GM21447 (cell line): ENCODE measurements at regions not wholly inside any gene's neighbourhood (a gene's known extent, or its start where the extent isn't known, plus 50 kb on each side); places are given as distances from the start of the nearest gene placed in this dataset.

Source experiments
- ATAC-seq: cut with Tn5 transposase; IDR thresholded peaks from one replicate; pipeline ENCODE4 v1.9.1; 2021; ENCODE audit not compliant: unreplicated experiment

GRCh38 chr17:12365805-12366204, 299.9 kb upstream of the MYOCD start:
- ATAC-seq, result no peak

- no peak for ATAC-seq
These were observed 296.6 kb upstream of the MYOCD start for GRCh38 chr17:12369065-12369464.

DNA sequence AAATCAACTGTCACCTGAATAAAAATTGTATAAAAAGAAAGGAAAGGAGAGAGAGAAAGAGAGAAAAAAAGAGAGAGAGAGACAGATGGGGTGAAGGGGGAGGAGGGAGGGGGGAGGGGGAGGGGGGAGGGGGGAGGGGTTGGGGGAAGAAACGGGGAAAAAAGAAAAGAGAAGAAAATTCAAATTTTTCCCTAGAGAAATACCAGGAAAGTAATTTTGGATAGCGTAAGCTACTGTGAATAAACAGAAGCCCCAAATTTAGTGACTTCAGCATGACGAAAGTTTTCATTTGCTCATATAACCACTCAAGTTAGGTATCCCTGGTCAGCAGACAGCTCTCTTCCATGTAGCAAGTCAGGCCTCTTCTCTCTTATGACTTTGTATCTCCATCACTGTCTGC, 289.4 kb upstream of the MYOCD start:
- no peak for ATAC-seq

DNA sequence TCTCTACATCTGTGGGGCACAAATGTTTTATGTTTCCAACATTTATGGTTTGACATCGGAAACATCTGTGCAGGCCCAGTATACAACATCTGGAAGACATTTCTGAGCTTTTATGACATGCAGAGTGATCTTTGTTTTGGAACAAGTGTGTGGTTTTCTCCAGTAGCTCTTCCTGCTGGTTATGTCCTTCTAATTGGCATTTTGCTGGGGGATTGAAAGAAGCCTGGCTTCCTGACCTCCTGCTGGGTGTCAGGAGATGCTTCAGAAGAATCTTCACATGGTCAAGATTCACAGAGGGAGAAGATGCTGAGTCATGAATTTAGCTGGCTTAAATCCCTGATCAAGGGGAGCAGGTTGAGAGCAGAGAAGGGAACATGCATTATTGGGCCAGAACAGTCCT, 279.5 kb upstream of the MYOCD start:
- no peak for ATAC-seq

DNA sequence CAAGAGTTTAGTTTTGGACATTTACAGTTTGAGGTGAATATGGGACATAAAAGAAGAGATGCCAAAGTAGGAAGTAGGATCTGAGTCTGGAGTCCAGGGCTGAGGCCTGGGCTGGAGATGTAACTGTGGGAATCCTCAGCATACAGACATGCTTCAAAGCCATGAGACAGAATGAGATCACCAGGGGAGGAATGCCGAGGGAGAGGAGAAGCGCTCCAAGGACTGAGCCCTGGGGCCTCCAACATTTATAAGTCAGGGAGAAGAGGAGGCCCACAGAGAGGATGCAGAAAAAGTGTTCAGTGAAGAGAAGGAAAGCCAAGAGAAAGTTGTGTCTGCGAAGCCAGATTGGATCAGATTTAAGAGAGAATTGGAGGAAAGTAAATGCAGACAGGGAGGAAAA, 277.5 kb upstream of the MYOCD start:
- ATAC-seq, result no peak

GRCh38 chr17:12389421-12389820, 276.3 kb upstream of the MYOCD start:
- ATAC-seq, result no peak

GRCh38 chr17:12390631-12391030, 275.1 kb upstream of the MYOCD start:
- no peak for ATAC-seq

- ATAC-seq, result no peak
These were observed 274.2 kb upstream of the MYOCD start for GRCh38 chr17:12391468-12391867.

GRCh38 chr17:12395733-12396354, 269.8 kb upstream of the MYOCD start:
- ATAC-seq, result no peak

DNA sequence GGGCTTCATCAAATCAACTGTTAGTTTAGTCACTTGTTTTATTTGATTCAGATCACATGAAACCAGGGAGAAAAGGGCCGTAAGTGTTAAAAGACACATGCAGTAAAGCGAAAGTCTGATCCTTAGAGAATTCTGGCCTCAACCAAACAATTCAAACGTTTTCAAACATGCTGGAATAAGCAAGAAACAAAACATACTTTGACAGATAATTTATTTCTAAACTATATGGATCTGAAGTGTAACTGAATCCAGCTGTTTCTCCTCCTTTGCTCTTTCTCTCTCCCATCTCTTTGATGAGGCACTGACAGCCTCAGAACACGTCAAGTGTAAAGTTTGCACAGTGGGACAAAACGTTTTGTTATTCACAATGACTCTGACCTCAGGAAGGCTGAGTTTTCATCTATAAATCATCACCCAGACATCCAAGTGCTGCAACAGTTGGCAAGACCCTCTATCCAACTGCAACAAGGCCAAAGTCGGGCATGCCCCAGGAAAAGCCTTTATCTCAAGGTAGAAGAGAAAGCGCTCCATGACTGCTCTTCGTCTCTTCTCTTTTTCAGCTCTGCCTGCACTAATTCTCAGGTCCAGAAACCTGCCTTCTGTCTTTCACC, 267.1 kb upstream of the MYOCD start:
- ATAC-seq, result no peak

- no peak for ATAC-seq
These were observed 262.6 kb upstream of the MYOCD start for GRCh38 chr17:12402963-12403622.

DNA sequence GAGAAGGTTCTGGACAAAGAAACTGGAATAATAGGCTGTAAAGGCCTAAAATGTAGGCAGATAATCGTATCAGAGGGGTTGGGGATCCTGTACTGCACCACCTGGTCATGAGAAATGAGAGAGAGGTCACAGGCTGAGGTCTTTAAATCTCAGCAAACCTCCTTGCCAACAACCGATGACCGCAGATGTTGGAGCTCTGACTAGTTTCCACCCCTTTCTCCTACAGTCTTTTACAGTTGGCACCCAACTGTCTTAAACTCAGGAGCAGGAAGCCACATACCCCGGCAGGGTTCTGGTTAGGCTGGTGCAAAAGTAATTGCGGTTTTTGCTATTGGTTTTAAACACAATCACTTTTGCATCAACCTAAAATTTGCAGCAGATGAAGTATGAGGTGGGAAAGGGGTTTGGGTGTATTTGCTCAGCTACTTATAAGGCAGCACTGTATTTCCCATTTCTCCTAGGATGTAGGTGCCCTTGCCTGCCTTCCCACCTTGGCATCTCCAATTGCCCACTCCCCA, 261.8 kb upstream of the MYOCD start:
- no peak for ATAC-seq

- ATAC-seq, result no peak
These were observed 259.0 kb upstream of the MYOCD start for GRCh38 chr17:12406623-12407215.

GRCh38 chr17:12407495-12408252, 258.0 kb upstream of the MYOCD start:
- ATAC-seq, result no peak

DNA sequence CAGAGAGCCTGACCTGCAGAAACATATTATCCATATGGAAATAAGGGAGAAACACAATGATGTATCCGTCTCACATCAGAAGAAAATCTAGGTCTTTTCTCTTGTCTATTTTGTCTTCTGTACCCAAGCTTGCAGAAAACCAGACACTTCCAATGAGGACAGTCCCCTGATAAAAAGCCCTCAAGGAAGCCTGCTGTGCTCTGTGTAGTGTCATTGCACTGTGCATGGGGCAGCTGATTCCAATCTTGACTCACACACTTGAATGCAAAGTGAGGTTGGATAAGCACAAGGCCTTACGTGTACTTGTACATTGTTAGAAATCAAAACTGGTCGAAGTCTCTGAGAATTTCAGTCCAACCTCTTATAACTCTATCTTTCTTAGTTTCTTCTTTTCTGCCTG, 256.6 kb upstream of the MYOCD start:
- ATAC-seq, result no peak

DNA sequence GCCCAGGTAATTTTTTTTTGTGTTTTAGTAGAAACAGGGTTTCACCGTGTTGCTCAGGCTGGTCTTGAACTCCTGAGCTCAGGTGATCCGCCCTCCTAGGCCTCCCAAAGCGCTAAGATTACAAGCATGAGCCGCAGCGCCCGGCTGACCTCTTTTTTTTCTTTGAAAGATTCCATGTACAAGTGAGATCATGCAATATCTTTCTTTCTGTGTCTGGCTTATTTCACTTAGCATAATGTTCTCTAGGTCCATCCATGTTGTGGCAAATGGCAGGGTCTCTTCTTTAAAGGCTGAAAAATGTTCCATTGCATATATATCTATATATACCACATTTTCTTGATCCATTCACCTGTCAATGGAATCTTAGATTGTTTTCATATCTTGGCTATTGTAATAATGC, 255.0 kb upstream of the MYOCD start:
- ATAC-seq, result no peak

- no peak for ATAC-seq
These were observed 250.7 kb upstream of the MYOCD start for GRCh38 chr17:12415031-12415430.

GRCh38 chr17:12421077-12421476, 244.6 kb upstream of the MYOCD start:
- ATAC-seq, result no peak

DNA sequence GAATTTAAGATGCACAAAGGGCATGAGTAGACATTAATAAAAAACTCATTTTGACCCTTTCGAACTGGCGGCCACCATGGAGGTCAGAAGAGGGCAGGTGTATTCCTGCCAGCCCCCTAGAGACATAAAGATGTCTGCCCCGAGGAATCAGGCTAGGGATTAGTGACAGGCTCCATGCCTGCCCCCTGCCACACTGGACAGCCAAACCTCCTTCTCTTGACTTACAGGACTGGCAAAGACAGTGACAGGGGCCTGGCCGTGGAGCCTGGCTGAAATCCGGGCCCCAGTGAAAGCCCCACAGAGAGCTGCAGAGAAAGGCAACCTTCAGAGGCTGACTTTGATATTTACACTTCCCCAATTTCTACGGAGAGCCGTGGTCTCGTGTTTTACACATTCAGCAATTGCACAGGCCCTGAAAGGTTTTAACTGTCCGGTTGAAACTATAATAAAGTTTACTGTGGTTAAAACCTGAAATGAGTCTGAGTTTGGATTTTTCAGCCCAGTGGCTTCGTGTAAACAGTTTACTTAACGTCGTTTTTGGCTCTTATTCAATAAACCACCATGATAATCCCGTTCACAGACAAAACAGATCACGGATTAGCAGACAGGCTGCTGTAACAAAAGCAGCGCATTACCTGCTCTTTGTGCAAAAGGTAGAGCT, 243.9 kb upstream of the MYOCD start:
- ATAC-seq, result peak; percentile 76

DNA sequence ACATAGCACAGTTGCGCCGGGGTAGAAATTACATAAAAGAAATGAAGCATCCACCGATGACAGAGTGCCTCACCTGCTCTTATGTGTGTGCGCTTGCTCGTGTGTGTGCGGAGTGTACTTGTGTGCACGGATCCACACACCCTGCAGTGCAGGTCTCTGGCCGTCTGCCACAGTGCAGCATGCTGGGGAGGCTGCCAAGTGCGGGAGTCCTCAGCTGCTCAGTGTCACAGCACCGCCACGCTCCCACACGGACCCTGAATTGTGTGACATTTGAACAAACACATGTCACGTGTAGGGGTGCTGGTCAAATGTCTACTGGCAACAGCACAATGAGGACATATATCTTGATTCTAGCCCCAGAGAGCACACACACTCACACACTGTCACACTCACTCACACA, 243.0 kb upstream of the MYOCD start:
- ATAC-seq, result no peak

- ATAC-seq, result no peak
These were observed 242.4 kb upstream of the MYOCD start for GRCh38 chr17:12423337-12423736.
